ENCODE measurements at regions not wholly inside any gene's neighbourhood (a gene's known extent, or its start where the extent isn't known, plus 50 kb on each side); places are given as distances from the start of the nearest gene placed in this dataset.
A peak's percentile ranks its signal among the peaks of the same experiment; 100 is the strongest.

DNA sequence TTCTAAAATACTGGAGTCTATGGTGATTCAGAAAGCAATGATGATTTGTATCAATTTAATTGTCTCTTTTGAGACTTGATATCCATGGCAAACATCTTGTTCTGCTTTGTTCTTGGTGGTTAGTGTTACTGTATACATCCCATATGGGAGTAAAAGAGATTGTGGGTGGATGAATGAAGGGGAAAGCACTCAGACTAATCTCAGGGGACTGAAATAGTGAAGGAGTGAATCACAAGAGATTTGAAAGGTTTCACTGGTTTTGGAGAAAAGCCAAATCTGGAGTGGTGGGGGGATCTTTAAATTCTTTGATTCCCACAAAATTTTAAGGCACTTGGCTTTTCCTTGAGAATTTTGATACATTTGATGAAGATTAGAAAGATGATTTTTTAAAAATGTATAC lies 369.4 kb downstream of the INHBA start:
- H2AFZ ChIP-seq (ENCODE audit: control insufficient read depth, low read depth, low read length) = no peak overlapping the region
- ChIA-PET RAD21 (ENCODE audit: unreplicated experiment) (no interaction called here), SMC1A (ENCODE audit: uncharacterized antibody, unreplicated experiment) (no interaction called here), POLR2A (no interaction called here), CTCF (no interaction called here)
- no peak overlapping the region for H3K9ac ChIP-seq (ENCODE audit: control insufficient read depth, insufficient read depth, low read length)
- intact Hi-C loops (cut with micrococcal nuclease; ENCODE audit: unreplicated experiment) (no loop called here), in situ Hi-C loops (cut with MboI) (no loop called here)
- no peak overlapping the region for H3K4me3 ChIP-seq
- no peaks in the 10 kb centered on the region for H4K20me1 ChIP-seq (ENCODE audit: control insufficient read depth, insufficient read depth)
- no TSS peak for BruUV-seq (replicated peaks)
- no peaks in the 10 kb centered on the region for H3K4me1 ChIP-seq (ENCODE audit: control insufficient read depth, insufficient read depth, low read length)
- no peaks in the 10 kb centered on the region for H3K79me2 ChIP-seq (ENCODE audit: control insufficient read depth, insufficient read depth, low read length)
- no peaks in the 10 kb centered on the region for H3K27me3 ChIP-seq (replicated peaks in 1 of 2; ENCODE audit: control insufficient read depth in 2 of 2, insufficient read depth in 2 of 2, low read length in 1 of 2)
- FAIRE-seq (no peak), ATAC-seq (peak; percentile 36; the same call in 1 of the 3 replicates), DNase-seq (ENCODE audit: low read depth, low spot score) (no peak)
- no peak overlapping the region for H3K4me2 ChIP-seq (ENCODE audit: control insufficient read depth, insufficient read depth)
- TF ChIP-seq SMAD5 (IDR thresholded peaks at IDR 0.05; ENCODE audit: low read depth) (no peak), ZZZ3 (IDR thresholded peaks at IDR 0.05; ENCODE audit: control insufficient read depth, insufficient read length, low read depth) (no peak), SMAD1 (IDR thresholded peaks at IDR 0.05; ENCODE audit: low read depth, partially characterized antibody) (no peak), MEF2B (IDR thresholded peaks at IDR 0.05; ENCODE audit: partially characterized antibody, poor library complexity, severe bottlenecking) (peak; percentile 76), IKZF2 (IDR thresholded peaks at IDR 0.05) (peak in 1 of 2 experiments; percentile 37; a peak in 1 of 4 replicates), NRF1 (conservative IDR thresholded peaks at IDR 0.05; ENCODE audit: low read depth, low read length) (no peak), BMI1 (IDR thresholded peaks at IDR 0.05; ENCODE audit: borderline replicate concordance) (no peak), HDAC6 (IDR thresholded peaks at IDR 0.05; ENCODE audit: unreplicated experiment) (no peak)
- H3K9me3 ChIP-seq (replicated peaks; ENCODE audit: control insufficient read depth, insufficient read depth, low read length) = no peaks in the 10 kb centered on the region
- no peaks in the 10 kb centered on the region for H3K36me3 ChIP-seq (ENCODE audit: control insufficient read depth in 2 of 2, insufficient read depth in 2 of 2, low read length in 1 of 2)
- H3K27ac ChIP-seq (ENCODE audit: control insufficient read depth, insufficient read depth) = no peak overlapping the region

DNA sequence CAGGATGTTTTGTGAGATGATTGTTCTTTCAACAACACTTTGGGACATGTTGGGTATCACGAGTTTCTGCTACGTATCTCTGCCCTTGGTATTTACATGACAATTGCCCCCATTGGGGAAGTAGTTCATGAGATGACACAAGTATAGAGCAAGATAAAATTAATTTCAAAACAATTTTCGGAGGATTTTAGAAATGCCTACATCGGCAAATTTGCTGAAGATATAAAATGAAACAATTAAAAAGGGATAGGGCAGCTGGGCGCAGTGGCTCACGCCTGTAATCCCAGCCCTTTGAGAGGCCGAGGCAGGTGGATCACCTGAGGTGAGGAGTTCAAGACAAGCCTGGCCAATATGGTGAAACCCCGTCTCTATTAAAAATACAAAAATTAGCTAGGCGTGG lies 371.7 kb downstream of the INHBA start:
- intact Hi-C loops (cut with micrococcal nuclease; ENCODE audit: unreplicated experiment) = no loop called here
- ChIA-PET RAD21 (ENCODE audit: unreplicated experiment) (no interaction called here), SMC1A (ENCODE audit: uncharacterized antibody, unreplicated experiment) (no interaction called here), POLR2A (no interaction called here), CTCF (interaction anchor here (1.0 kb wide), 1 partner anchor 49 kb away, joined by 3 read pairs; no protein-coding TSS in a partner anchor)
- no peaks in the 10 kb centered on the region for H3K36me3 ChIP-seq (ENCODE audit: control insufficient read depth in 2 of 2, insufficient read depth in 2 of 2, low read length in 1 of 2)
- no peaks in the 10 kb centered on the region for H3K27me3 ChIP-seq (replicated peaks in 1 of 2; ENCODE audit: control insufficient read depth in 2 of 2, insufficient read depth in 2 of 2, low read length in 1 of 2)
- H3K9me3 ChIP-seq (replicated peaks; ENCODE audit: control insufficient read depth, insufficient read depth, low read length) = no peaks in the 10 kb centered on the region
- DNase-seq (ENCODE audit: low read depth, low spot score) (no peak), ATAC-seq (no peak), FAIRE-seq (no peak)
- H3K9ac ChIP-seq (ENCODE audit: control insufficient read depth, insufficient read depth, low read length) = no peak overlapping the region
- no peaks in the 10 kb centered on the region for H3K4me1 ChIP-seq (ENCODE audit: control insufficient read depth, insufficient read depth, low read length)
- no peak overlapping the region for H3K4me3 ChIP-seq
- no peak overlapping the region for H3K4me2 ChIP-seq (ENCODE audit: control insufficient read depth, insufficient read depth)
- WGBS (ENCODE audit: insufficient coverage, insufficient replicate concordance, low lambda C conversion rate, missing lambda C conversion rate) = 64% methylated on average over 9 of the region's 9 CpGs
- no peaks in the 10 kb centered on the region for H4K20me1 ChIP-seq (ENCODE audit: control insufficient read depth, insufficient read depth)
- H2AFZ ChIP-seq (ENCODE audit: control insufficient read depth, low read depth, low read length) = no peak overlapping the region
- in situ Hi-C loops (cut with MboI) = no loop called here
- BruUV-seq (replicated peaks) = no TSS peak
- no peak overlapping the region for H3K27ac ChIP-seq (ENCODE audit: control insufficient read depth, insufficient read depth)
- no peaks in the 10 kb centered on the region for H3K79me2 ChIP-seq (ENCODE audit: control insufficient read depth, insufficient read depth, low read length)
- TF ChIP-seq YBX1 (IDR thresholded peaks at IDR 0.05) (no peak), PML (IDR thresholded peaks at IDR 0.05; ENCODE audit: low read length) (no peak), TARDBP (IDR thresholded peaks at IDR 0.05; ENCODE audit: borderline replicate concordance) (no peak), RBBP5 (conservative IDR thresholded peaks at IDR 0.05) (no peak), ZNF24 (IDR thresholded peaks at IDR 0.05) (no peak), ZNF622 (IDR thresholded peaks at IDR 0.05) (no peak), HDAC2 (IDR thresholded peaks at IDR 0.05) (no peak), MAX (IDR thresholded peaks at IDR 0.05; ENCODE audit: low read depth, low read length) (no peak), ZBED1 (IDR thresholded peaks at IDR 0.05; ENCODE audit: borderline replicate concordance) (no peak), PBX3 (IDR thresholded peaks at IDR 0.05; ENCODE audit: insufficient replicate concordance, low read depth, low read length) (no peak)
- TF ChIP-seq, protein P1, sequence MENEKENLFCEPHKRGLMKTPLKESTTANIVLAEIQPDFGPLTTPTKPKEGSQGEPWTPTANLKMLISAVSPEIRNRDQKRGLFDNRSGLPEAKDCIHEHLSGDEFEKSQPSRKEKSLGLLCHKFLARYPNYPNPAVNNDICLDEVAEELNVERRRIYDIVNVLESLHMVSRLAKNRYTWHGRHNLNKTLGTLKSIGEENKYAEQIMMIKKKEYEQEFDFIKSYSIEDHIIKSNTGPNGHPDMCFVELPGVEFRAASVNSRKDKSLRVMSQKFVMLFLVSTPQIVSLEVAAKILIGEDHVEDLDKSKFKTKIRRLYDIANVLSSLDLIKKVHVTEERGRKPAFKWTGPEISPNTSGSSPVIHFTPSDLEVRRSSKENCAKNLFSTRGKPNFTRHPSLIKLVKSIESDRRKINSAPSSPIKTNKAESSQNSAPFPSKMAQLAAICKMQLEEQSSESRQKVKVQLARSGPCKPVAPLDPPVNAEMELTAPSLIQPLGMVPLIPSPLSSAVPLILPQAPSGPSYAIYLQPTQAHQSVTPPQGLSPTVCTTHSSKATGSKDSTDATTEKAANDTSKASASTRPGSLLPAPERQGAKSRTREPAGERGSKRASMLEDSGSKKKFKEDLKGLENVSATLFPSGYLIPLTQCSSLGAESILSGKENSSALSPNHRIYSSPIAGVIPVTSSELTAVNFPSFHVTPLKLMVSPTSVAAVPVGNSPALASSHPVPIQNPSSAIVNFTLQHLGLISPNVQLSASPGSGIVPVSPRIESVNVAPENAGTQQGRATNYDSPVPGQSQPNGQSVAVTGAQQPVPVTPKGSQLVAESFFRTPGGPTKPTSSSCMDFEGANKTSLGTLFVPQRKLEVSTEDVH (IDR thresholded peaks at IDR 0.05; ENCODE audit: low read depth, partially characterized antibody) = no peak

All from GM12878 (cell line).